GM12864 (cell line): ENCODE measurements at regions not wholly inside any gene's neighbourhood (a gene's known extent, or its start where the extent isn't known, plus 50 kb on each side); places are given as distances from the start of the nearest gene placed in this dataset.

Experiments used
- DNase-seq: peaks from one replicate; pipeline ENCODE4 v3.0.0-alpha.2; 2011; ENCODE audit warnings: low read depth
- H3K4me3 ChIP-seq: 2 replicates; pipeline ENCODE4 v1.5.1; 2011; ENCODE audit warnings: mild to moderate bottlenecking, low read depth, low read length, control low read depth
- TF ChIP-seq, protein P1 (sequence below): IDR thresholded peaks from 2 replicates; pipeline ENCODE4 v1.5.1; 2011; ENCODE audit warnings: low read depth, mild to moderate bottlenecking, moderate library complexity, low read length, control low read depth, inconsistent platforms; ENCODE audit errors: missing control alignments

DNA sequence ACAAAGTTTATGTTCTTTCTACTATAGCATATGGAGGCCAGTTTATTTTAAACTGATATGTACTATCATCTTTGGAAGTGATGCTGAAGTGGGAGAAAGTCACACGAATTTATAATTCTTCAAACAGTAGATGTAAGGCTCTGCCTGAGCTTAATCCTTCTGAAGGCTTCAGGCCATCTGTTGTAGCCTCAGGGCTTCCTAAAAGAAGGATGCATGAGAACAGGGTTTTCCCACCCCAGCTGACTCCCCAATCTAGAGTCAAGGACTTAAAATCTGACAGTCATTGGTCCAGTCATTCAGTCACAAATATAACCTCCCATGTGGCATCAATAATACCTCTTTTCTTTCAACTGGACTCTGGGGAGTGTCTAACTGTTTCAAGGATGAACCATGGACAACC is 330.5 kb downstream of the KCNS3 start:
- H3K4me3 ChIP-seq: no peak overlapping the region
- TF ChIP-seq, protein P1, sequence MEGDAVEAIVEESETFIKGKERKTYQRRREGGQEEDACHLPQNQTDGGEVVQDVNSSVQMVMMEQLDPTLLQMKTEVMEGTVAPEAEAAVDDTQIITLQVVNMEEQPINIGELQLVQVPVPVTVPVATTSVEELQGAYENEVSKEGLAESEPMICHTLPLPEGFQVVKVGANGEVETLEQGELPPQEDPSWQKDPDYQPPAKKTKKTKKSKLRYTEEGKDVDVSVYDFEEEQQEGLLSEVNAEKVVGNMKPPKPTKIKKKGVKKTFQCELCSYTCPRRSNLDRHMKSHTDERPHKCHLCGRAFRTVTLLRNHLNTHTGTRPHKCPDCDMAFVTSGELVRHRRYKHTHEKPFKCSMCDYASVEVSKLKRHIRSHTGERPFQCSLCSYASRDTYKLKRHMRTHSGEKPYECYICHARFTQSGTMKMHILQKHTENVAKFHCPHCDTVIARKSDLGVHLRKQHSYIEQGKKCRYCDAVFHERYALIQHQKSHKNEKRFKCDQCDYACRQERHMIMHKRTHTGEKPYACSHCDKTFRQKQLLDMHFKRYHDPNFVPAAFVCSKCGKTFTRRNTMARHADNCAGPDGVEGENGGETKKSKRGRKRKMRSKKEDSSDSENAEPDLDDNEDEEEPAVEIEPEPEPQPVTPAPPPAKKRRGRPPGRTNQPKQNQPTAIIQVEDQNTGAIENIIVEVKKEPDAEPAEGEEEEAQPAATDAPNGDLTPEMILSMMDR: no peak
- DNase-seq: no peak

DNA sequence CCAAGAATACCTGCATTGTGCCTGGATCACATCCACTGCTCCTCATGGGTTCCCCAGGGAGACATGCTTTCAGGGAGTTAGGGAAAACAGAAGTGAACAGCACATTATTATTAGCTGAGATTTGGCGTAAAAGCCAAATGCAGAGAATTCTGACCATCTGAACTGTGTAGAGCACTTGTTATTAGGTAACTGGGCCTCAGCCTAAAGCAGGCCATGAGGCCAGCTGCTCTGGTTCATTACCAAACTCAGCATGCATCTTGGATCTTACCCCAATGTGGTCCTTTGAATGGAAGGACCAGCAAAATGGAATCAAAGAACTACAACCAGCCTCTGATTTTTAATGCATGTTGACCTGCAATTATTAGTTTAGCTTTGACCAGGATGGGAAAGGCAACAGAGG is 322.3 kb downstream of the KCNS3 start:
- TF ChIP-seq, protein P1: no peak
- H3K4me3 ChIP-seq: no peak overlapping the region
- DNase-seq: no peak

DNA sequence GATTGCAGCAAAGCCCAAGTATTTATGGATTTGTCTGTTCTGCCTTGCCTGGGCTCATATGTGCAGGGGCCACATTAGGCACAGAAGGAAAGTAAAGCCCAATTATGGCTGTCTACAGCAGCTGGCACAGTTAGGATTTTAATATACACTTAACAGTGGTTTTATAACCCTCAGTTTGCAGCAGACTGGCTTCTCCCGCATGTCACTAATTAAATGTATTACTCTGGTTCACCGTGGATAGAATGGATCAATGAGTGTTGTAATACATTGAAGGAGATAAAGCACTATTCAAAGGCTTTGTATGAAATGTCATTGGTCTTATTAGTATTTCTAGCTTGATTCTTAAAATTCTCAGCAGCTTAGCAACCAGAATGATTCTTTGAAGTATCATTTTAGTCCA is 320.2 kb downstream of the KCNS3 start:
- DNase-seq: no peak
- H3K4me3 ChIP-seq: no peak overlapping the region
- TF ChIP-seq, protein P1: no peak

DNA sequence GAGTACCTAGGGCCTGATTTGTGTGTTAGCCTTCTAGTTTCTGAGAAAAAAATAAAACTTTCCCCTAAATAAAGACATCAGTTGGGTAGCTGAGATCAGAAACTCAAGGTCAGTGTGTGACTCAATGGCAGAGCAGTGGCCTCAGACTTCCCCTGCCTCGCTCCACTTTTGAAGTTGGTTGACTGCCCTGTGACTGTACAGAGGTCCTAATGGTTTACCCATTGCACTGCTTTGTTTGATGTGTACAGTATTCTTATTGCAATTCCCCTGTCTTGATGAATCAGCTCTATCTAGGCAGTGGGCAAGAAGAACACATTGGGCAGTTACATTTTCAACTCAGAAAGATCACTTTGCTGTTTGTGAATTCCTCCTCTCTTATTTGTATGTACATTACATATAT is 315.7 kb downstream of the KCNS3 start:
- DNase-seq: no peak
- TF ChIP-seq, protein P1: no peak
- H3K4me3 ChIP-seq: no peak overlapping the region

DNA sequence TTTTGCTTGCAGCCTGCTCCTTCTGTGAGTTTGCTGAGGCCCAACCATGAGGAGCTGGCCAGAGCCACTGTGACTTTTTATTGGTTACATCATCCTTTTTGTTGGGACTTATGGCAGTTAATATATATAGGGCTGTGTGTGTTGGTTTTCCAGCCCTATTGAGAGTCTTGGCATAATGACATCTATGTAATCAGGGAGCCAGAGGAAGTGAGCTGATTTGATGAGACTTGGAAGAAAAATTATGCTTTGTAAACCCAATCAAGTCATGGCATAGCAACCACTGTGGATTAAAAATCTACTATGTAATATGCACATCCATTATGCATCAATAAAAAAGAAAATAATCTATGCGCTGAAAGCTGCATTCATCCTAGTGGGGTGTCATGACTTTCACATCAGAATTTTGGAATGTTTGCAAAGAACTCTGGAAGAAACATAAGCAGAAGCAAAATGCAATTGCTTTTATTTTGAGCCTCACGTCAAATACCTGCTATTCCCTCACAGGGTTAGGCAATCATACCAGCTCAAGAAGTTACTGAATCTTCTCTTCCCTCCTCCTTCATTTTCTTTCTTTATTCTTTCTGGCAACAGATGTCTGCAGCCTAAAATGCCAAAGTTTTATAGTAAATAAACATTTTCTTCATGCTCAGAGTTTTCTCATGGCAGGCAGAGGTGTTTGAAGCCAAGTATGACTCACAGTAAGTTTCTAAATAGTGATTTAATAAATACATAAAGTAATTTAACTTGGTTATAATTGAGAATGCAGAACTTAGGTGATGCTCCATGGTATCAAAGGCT is 308.5 kb downstream of the KCNS3 start:
- no peak overlapping the region for H3K4me3 ChIP-seq
- no peak for DNase-seq
- TF ChIP-seq, protein P1: no peak

DNA sequence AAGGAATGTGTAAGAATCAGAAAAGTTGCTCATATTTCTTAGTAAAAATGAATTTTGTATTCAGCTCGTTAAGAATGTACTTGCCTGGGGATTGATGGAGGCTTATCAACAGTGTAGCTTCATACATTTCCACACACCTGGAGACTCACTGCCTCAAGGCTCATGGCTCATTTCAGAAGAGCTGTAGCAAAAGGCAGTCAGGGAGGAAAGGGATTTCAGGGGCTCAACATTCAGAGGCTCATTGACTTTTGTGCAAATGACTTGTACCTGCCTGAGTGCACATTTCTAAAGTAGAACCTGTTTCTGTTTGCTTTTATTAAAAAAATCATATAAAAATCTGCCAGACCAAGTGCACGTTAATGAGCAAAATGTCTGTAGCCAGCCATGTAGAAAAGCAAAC is 304.4 kb downstream of the KCNS3 start:
- TF ChIP-seq, protein P1: no peak
- H3K4me3 ChIP-seq: no peak overlapping the region
- no peak for DNase-seq

DNA sequence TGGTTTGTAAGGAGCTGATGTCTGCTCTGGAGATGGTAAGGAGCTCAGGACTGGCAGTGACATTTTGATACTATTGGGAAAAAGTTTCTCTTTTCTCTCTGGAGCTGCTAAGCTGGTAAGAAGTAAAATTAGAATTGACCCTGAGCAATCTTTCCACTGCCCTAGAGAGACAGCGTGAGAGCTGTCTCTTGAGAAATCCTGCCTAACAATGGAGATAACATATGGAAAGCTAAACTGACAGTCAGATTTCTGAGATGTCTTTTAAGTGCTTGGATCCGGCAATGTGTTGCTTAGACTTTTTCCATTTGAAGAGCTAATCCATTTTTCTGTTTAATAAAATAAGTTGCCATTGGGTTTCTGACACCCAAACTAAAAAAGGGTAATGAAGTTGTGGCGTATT is 302.4 kb downstream of the KCNS3 start:
- no peak overlapping the region for H3K4me3 ChIP-seq
- TF ChIP-seq, protein P1: no peak
- no peak for DNase-seq
